PC-9 (cell line): ENCODE measurements at regions not wholly inside any gene's neighbourhood (a gene's known extent, or its start where the extent isn't known, plus 50 kb on each side); places are given as distances from the start of the nearest gene placed in this dataset.

Source experiments
- CTCF ChIP-seq: fragments of 200-600 bp; sonication (generic); conservative IDR thresholded peaks from 2 replicates; pipeline ENCODE4 v1.6.1; 2017; ENCODE audit warnings: mixed run types, antibody characterized with exemption, mild to moderate bottlenecking, moderate library complexity
- EZH2 ChIP-seq: fragments of 200-600 bp; sonication (generic); IDR thresholded peaks from 2 replicates; pipeline ENCODE4 v1.8.0; 2017; ENCODE audit warnings: antibody characterized with exemption, low read depth

- TF ChIP-seq CTCF: no peak
- no peak for TF ChIP-seq EZH2
Measured at GRCh38 chr13:56066321-56066720, 1074.4 kb upstream of the PRR20A start.
